Heart left ventricle (tissue), 16 donors: ENCODE measurements at regions not wholly inside any gene's neighbourhood (a gene's known extent, or its start where the extent isn't known, plus 50 kb on each side); places are given as distances from the start of the nearest gene placed in this dataset.

Experiments used
- ATAC-seq, 4 donors: fragments of 200-7000 bp; cut with Tn5 transposase; one replicate each; pipeline ENCODE4 v1.9.1; 2020 to 2022; ENCODE audit warnings: moderate library complexity in 4 of 4, mild to moderate bottlenecking in 3 of 4, moderate number of reproducible peaks in 1 of 4
- DNase-seq, 5 donors: peaks; one replicate each; pipeline ENCODE4 v3.0.0-alpha.2; 2020
- H3K27ac ChIP-seq, 12 donors: fragments of 200-600 bp; sonication (generic) in 4 of 12; one replicate each; pipeline versions ENCODE4 v1.5.0 to v1.8.0; 2016 to 2022; ENCODE audit warnings: mild to moderate bottlenecking in 2 of 12
- H3K27me3 ChIP-seq, 9 donors: fragments of 200-600 bp; sonication (generic) in 2 of 9; one replicate each; pipeline versions ENCODE4 v1.5.1 to v1.8.0; 2016 to 2022; ENCODE audit warnings: mild to moderate bottlenecking in 3 of 9
- H3K36me3 ChIP-seq, 9 donors: fragments of 200-600 bp; sonication (generic) in 2 of 9; one replicate each; pipeline versions ENCODE4 v1.5.0 to v1.8.0; 2018 to 2022; ENCODE audit warnings: mild to moderate bottlenecking in 2 of 9
- H3K4me1 ChIP-seq, 12 donors: fragments of 200-600 bp; sonication (generic) in 4 of 12; one replicate each; pipeline versions ENCODE4 v1.5.0 to v1.8.0; 2016 to 2022; ENCODE audit warnings: mild to moderate bottlenecking in 3 of 12
- H3K4me3 ChIP-seq, 12 donors: fragments of 200-600 bp; sonication (generic) in 4 of 12; one replicate each; pipeline versions ENCODE4 v1.5.0 to v1.8.0; 2017 to 2022; ENCODE audit warnings: mild to moderate bottlenecking in 9 of 12, moderate library complexity in 4 of 12
- H3K9me3 ChIP-seq, 12 donors: fragments of 200-600 bp; sonication (generic) in 4 of 12; one replicate each; pipeline versions ENCODE4 v1.5.0 to v1.8.0; 2016 to 2022; ENCODE audit warnings: mild to moderate bottlenecking in 1 of 12
- POLR2A ChIP-seq, 2 donors: fragments of 450-650 bp; IDR thresholded peaks; one replicate each; pipeline ENCODE4 v1.6.1; 2017; ENCODE audit warnings: antibody characterized with exemption in 2 of 2, mild to moderate bottlenecking in 2 of 2, moderate library complexity in 2 of 2
- WGBS, 4 donors: extraction: QIAGEN DNeasy Blood & Tissue Kit in 2 of 4; methylation state at CpG; one replicate each; pipeline versions ENCODE4 v1.1.5 to v1.1.7; 2013 to 2018; 5-methylcytosine and 5-hydroxymethylcytosine counted together
- intact Hi-C, 10 donors: fragments of 100-400 bp; cut with DNase I; formaldehyde crosslinking; loops; one replicate each; pipeline versions ENCODE4 v1.11.1 to v1.14.2; 2022
- TF ChIP-seq, protein P1 (sequence below), 12 donors: fragments of 200-600 bp; sonication (generic) in 4 of 12; IDR thresholded peaks; one replicate each; pipeline versions ENCODE4 v1.5.0 to v1.8.0; 2018 to 2022; ENCODE audit warnings: antibody characterized with exemption in 12 of 12, mild to moderate bottlenecking in 5 of 12
- donor health status: ischemic (EF 13 %, LVEDD 7.1; RV severe dilation, severe dysfunction).
- donor health status: healthy with polysubstance abuse.
- donor health status: DM: no; HTN: yes; CAD: no.
- donor health status: DM: no; HTN: no; CAD: no.
- donor health status: ischemic (EF 25% LVEDD 6.9; RV normal size, moderate dysfunction).
- donor health status: ischemic (EF 25% LVEDD 5.7; RV mildly dilated, moderate dysfunction).
- donor health status: healthy.
- donor health status: DM: yes; HTN: yes; CAD: no.
- donor health status: ischemic (EF 35%, LVEDD 5.7; RV mildly dilated, moderate dysfunction).
- donor health status: nonischemic (EF 11% LVEDD 7.7; RV severe dilation, severe dysfunction).
- donor health status: DM: yes; HTN: yes; CAD: no.
- donor health status: PGD.
- donor health status: ischemic (EF 29% LVEDD 5.4; RV normal size, mild dysfunction).
- donor health status: nonischemic (EF 23%, LVEDD 6.1; RV moderate dilation, normal function).

DNA sequence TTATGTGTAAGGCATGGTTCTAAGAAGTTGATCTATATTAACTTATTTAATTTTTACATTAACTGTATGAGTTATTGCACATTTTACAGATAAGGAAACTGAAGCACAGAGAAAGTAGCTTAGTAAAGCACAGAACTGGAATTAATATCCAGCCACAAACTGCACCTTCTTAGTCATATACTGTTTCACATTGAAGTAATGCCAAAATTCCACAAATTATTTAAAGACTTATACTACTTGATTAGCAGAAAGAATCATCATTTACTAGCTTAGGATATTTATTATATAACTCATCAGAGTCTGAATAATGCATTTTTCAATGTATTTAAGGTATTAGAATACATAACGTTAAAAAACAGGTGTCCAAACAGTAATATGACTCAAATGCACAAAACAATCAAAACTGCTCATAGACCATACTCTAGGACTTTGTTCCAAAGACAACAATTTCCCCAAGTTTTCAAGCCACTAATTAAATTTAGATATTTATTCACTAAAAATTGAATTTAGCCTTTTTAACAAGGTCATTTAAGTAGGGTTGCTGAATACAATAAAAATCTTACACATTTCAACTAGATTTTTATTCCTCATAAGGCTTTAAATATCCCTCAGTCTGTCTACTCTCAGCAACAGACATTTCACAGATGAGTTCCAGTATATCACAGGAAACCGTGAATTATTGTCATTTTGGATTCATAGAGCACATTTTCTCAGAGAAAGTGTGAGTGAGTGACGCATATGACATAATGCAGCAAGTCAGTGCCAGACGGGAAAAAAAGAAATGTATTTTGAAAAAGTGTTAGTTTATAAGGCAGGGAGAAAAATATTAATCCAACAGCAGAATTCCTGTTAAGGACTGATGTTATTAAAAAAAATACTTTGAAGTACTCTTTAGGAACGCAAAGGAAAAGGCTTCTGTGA is 782.5 kb downstream of the TMTC2 start:
- Histone ChIP-seq H3K9me3 (no peaks in the 10 kb centered on the region), H3K4me1 (peaks cover 0 to 3% (median 0%) of the 10 kb centered on the region in 12 donors), H3K27ac (peak overlapping the region in 2 of 12 donors; percentile 9 to 37), H3K27me3 (no peaks in the 10 kb centered on the region), H3K36me3 (no peaks in the 10 kb centered on the region), H3K4me3 (peak overlapping the region in 2 of 12 donors; percentile 9 to 15)
- intact Hi-C loops = loop anchor here in 1 of 10 donors (10.0 kb wide), 1 partner anchor 356 kb away; no protein-coding TSS in a partner anchor
- TF ChIP-seq, protein P1, sequence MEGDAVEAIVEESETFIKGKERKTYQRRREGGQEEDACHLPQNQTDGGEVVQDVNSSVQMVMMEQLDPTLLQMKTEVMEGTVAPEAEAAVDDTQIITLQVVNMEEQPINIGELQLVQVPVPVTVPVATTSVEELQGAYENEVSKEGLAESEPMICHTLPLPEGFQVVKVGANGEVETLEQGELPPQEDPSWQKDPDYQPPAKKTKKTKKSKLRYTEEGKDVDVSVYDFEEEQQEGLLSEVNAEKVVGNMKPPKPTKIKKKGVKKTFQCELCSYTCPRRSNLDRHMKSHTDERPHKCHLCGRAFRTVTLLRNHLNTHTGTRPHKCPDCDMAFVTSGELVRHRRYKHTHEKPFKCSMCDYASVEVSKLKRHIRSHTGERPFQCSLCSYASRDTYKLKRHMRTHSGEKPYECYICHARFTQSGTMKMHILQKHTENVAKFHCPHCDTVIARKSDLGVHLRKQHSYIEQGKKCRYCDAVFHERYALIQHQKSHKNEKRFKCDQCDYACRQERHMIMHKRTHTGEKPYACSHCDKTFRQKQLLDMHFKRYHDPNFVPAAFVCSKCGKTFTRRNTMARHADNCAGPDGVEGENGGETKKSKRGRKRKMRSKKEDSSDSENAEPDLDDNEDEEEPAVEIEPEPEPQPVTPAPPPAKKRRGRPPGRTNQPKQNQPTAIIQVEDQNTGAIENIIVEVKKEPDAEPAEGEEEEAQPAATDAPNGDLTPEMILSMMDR (IDR thresholded peaks at IDR 0.05) = no peak
- no peak for TF ChIP-seq POLR2A (IDR thresholded peaks at IDR 0.05)
- ATAC-seq (no peak), DNase-seq (no peak)
- 41 to 54% (median 48%) methylated on average over 5 of the region's 5 CpGs for WGBS, 4 donors

DNA sequence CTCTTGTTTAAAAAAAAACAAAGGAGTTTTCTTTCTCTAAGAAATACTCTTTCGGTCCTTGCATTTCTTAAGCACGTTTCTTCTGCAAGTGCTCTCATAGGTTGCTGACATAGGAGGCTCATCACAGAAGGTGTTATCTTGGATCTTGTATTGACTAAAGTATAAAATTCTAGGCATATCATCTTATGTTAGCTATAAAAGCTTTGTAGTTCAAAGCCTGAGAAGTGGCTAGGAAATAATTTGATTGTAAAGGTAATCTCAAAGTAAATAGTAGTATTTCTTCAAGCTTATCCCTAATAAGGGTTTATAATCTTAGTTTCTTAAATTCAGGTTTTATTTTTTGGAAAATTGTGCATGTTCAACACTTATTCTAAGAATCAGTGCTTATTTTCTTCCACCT is 778.9 kb downstream of the TMTC2 start:
- Histone ChIP-seq H3K4me3 (no peak overlapping the region), H3K9me3 (peaks cover 0 to 2% (median 0%) of the 10 kb centered on the region in 12 donors), H3K4me1 (no peaks in the 10 kb centered on the region), H3K27me3 (no peaks in the 10 kb centered on the region), H3K27ac (no peak overlapping the region), H3K36me3 (no peaks in the 10 kb centered on the region)
- TF ChIP-seq POLR2A (IDR thresholded peaks at IDR 0.05) = no peak
- TF ChIP-seq, protein P1 (IDR thresholded peaks at IDR 0.05) = no peak
- WGBS, 4 donors = 36 to 41% (median 40%) methylated on average over 2 of the region's 2 CpGs
- intact Hi-C loops = loop anchor here in 1 of 10 donors (10.0 kb wide), 1 partner anchor 359 kb away; no protein-coding TSS in a partner anchor
- no peak for ATAC-seq
- DNase-seq = no peak

DNA sequence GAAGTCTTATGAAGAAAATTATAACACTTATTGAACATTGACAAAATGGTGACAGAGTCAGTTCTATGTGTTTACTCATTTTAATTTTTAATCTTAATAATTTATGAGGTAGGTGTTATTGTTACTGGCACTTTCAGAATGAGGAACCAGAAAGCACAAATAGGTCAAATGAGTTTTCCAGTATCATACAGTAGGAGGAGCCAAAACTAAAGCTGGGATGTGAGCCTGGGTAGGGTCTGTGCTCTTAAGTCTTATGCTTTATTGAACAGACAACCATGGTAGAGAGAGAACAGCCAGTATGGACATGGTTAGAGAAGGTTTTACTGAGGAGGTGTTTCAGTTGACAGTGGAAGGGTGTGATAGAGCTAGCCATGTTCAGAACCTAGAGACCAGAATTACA is 775.7 kb downstream of the TMTC2 start:
- intact Hi-C loops = loop anchor here in 1 of 10 donors (10.0 kb wide), 1 partner anchor 362 kb away; no protein-coding TSS in a partner anchor
- no peaks in the 10 kb centered on the region for H3K36me3 ChIP-seq
- no peak overlapping the region for H3K27ac ChIP-seq
- TF ChIP-seq, protein P1 (IDR thresholded peaks at IDR 0.05) = peak in 1 of 12 donors; percentile 11
- TF ChIP-seq POLR2A (IDR thresholded peaks at IDR 0.05) = no peak
- H3K4me1 ChIP-seq = no peaks in the 10 kb centered on the region
- no peaks in the 10 kb centered on the region for H3K27me3 ChIP-seq
- peaks cover 0 to 6% (median 0%) of the 10 kb centered on the region in 12 donors for H3K9me3 ChIP-seq
- DNase-seq (no peak), ATAC-seq (peak in 1 of 4 donors; percentile 39)
- no peak overlapping the region for H3K4me3 ChIP-seq

DNA sequence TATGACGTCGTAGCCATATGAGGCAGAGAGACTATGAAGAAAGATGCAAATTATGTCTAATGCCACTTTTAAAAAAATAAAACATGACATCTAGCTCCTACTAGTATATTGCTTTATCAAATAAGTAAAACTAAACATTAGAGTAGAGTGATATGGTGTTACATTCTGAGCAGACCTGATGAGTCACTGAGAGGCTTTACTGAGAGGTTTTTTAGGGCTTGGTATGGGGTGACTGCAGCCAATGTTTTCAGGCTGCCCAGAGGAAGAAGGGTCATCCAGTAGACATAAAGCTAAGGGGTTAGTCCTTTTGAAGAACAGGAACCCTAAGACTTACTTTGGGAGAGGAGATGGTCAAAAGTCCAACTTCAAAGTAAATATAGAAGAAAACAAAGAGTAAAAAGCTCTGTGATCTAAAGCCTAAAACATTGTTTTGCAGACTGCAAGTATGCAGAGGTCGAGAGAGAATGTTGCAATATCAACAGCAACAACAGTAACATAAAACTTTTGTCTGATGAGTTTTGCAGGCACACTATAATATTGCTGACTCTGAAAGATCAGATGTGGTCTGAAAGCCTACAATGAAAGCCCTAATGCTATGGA is 774.7 kb downstream of the TMTC2 start:
- no peak for DNase-seq
- no peak for ATAC-seq
- WGBS, 4 donors = 74 to 78% (median 76%) methylated on average over 3 of the region's 3 CpGs
- no peak overlapping the region for H3K27ac ChIP-seq
- H3K27me3 ChIP-seq = no peaks in the 10 kb centered on the region
- H3K4me3 ChIP-seq = no peak overlapping the region
- intact Hi-C loops = loop anchor here in 1 of 10 donors (10.0 kb wide), 1 partner anchor 363 kb away; no protein-coding TSS in a partner anchor
- no peaks in the 10 kb centered on the region for H3K4me1 ChIP-seq
- H3K36me3 ChIP-seq = no peaks in the 10 kb centered on the region
- H3K9me3 ChIP-seq = peaks cover 0 to 6% (median 0%) of the 10 kb centered on the region in 12 donors
- TF ChIP-seq, protein P1 (IDR thresholded peaks at IDR 0.05) = no peak
- no peak for TF ChIP-seq POLR2A (IDR thresholded peaks at IDR 0.05)
